ENCODE measurements at regions not wholly inside any gene's neighbourhood (a gene's known extent, or its start where the extent isn't known, plus 50 kb on each side); places are given as distances from the start of the nearest gene placed in this dataset. TPM values are rescaled to one million over a fixed set of nuclear protein-coding genes. Genes with fewer than 3 reads are reported as not detected.

DNA sequence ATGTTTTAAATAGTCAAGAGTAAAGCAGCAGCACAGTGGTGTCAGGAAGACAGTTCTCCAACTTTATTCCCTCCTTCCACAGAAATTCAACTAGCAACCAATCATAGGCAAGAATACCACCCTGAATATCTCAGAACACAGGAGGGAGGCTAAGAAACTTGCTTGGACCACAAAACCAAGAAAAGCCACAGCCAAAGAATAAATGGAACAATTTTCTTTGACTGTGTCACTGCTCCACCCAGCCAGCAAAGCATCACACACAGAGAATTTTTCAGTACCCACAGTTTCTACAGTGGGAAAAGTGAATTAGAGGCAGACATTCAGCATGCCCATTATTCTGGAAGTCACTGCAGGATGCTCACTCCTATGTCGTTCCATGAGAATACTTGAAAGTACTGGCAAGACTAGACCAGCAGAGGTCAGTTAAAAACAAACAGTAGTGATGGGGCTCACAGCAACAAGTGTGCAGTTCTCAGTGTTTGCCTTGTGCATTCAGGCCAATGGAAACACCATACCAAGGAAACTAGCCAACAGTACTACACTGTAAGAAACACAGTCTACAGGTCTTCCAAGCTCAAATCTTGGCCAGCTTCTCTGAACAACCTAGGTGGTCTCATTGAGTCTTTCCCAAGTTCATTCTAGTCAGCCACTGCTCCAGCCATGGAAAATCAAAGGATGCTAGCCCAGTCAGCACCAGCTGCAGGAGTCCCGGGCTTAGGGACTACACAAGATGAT, 56.8 kb upstream of the FOXG1 start:
- Mint-ChIP-seq H3K4me1 (no peaks in the 10 kb centered on the region), H3K4me3 (no peak overlapping the region), H3K27me3 (no peaks in the 10 kb centered on the region), H3K9me3 (ENCODE audit: low read depth) (peaks cover 7% of the 10 kb centered on the region), H3K27ac (no peak overlapping the region), H3K36me3 (no peaks in the 10 kb centered on the region)
- ATAC-seq, result no peak
- CTCF ChIA-PET, result no interaction called here
- DNase-seq, result no peak

Small RNA genes in the stretch of these regions (microRNA-seq; reads per million reads assigned to microRNA genes)
- not detected for gene MIR3171
- gene MIR4307, result not detected
